ENCODE measurements at regions not wholly inside any gene's neighbourhood (a gene's known extent, or its start where the extent isn't known, plus 50 kb on each side); places are given as distances from the start of the nearest gene placed in this dataset.

DNA sequence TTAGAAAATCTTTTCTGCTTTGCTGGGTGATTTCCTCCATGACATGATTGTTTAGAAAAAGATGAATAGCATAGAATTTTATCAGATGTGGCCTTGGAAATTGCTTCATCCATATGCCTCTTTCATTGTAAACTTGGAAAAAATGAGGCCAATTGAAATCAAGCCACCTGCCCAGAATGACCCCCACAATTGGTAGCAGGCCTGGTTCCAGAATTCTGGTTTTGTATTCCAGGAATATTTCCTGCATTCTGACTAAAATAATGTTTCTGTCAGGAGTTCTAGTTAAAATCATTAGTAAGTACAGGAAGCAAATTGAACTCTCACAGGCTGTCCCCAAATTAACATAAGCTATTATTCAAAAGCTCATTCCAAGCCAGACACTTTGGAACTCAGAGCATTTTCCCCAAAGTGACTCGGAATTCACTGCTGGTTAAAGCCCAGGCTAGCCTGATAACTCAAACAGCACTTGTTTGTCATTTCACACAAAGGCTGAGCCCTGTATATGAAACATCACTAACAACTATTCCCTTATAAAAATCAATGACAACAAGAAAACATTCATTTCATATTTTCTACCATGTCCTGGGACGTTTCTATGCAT lies 75.1 kb upstream of the ADCY2 start:
- intact Hi-C loops (cut with DNase I), result no loop called here
- no peak overlapping the region for H3K4me3 ChIP-seq
- H3K9me3 ChIP-seq (replicated peaks in 1 of 3), result no peaks in the 10 kb centered on the region
- WGBS, 4 donors, result 32 to 40% (median 39%) methylated on average over 2 of the region's 2 CpGs
- no peaks in the 10 kb centered on the region for H3K27me3 ChIP-seq
- H3K36me3 ChIP-seq (replicated peaks in 1 of 2), result no peaks in the 10 kb centered on the region
- H3K27ac ChIP-seq, result no peak overlapping the region
- H3K4me1 ChIP-seq (replicated peaks in 1 of 2), result no peaks in the 10 kb centered on the region
- TF ChIP-seq, protein P1, sequence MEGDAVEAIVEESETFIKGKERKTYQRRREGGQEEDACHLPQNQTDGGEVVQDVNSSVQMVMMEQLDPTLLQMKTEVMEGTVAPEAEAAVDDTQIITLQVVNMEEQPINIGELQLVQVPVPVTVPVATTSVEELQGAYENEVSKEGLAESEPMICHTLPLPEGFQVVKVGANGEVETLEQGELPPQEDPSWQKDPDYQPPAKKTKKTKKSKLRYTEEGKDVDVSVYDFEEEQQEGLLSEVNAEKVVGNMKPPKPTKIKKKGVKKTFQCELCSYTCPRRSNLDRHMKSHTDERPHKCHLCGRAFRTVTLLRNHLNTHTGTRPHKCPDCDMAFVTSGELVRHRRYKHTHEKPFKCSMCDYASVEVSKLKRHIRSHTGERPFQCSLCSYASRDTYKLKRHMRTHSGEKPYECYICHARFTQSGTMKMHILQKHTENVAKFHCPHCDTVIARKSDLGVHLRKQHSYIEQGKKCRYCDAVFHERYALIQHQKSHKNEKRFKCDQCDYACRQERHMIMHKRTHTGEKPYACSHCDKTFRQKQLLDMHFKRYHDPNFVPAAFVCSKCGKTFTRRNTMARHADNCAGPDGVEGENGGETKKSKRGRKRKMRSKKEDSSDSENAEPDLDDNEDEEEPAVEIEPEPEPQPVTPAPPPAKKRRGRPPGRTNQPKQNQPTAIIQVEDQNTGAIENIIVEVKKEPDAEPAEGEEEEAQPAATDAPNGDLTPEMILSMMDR (IDR thresholded peaks at IDR 0.05), result no peak
- TF ChIP-seq POLR2A (IDR thresholded peaks at IDR 0.05), result no peak
- no peak for DNase-seq

DNA sequence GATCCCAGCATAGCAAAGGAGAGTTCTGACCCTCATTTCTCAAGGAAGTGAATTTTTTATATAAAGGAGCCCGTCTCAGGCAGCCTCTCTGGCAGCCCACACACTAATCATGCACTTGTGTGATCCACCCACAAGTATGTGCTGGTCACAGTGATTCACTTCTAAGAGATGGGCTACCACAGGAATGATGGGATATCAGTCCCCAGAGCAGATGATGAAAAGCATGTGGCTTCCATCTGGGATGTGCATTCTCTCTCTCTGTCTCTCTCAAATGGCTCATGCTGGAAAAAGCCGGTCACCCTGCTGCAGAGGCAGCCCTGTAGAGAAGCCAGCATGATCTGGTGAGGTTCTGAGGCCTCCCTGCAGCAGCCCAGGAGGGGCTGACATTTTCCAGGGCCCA lies 74.2 kb upstream of the ADCY2 start:
- no peak for TF ChIP-seq POLR2A (IDR thresholded peaks at IDR 0.05)
- TF ChIP-seq, protein P1 (IDR thresholded peaks at IDR 0.05), result no peak
- intact Hi-C loops (cut with DNase I), result no loop called here
- Histone ChIP-seq H3K27ac (no peak overlapping the region), H3K9me3 (replicated peaks in 1 of 3) (no peaks in the 10 kb centered on the region), H3K36me3 (replicated peaks in 1 of 2) (no peaks in the 10 kb centered on the region), H3K4me3 (no peak overlapping the region), H3K27me3 (no peaks in the 10 kb centered on the region), H3K4me1 (replicated peaks in 1 of 2) (no peaks in the 10 kb centered on the region)
- no peak for DNase-seq
- WGBS, 4 donors, result 54 to 81% (median 75%) methylated on average over 2 of the region's 2 CpGs

GRCh38 chr5:7324919-7325318 lies 71.0 kb upstream of the ADCY2 start:
- intact Hi-C loops (cut with DNase I), result no loop called here
- Histone ChIP-seq H3K4me3 (no peak overlapping the region), H3K9me3 (replicated peaks in 1 of 3) (no peaks in the 10 kb centered on the region), H3K27me3 (no peaks in the 10 kb centered on the region), H3K4me1 (replicated peaks in 1 of 2) (no peaks in the 10 kb centered on the region), H3K27ac (no peak overlapping the region), H3K36me3 (replicated peaks in 1 of 2) (no peaks in the 10 kb centered on the region)
- no peak for TF ChIP-seq POLR2A (IDR thresholded peaks at IDR 0.05)
- TF ChIP-seq, protein P1 (IDR thresholded peaks at IDR 0.05), result no peak
- DNase-seq, result no peak
- WGBS, 4 donors, result 80 to 87% (median 82%) methylated on average over 4 of the region's 4 CpGs

GRCh38 chr5:7325975-7326913 lies 69.7 kb upstream of the ADCY2 start:
- peak in 3 of 7 donors; percentile 16 to 31 (median 16) for DNase-seq
- WGBS, 4 donors, result 83 to 85% (median 84%) methylated on average over 8 of the region's 8 CpGs

More at GRCh38 chr5:7325975-7326913, 69.7 kb upstream of the ADCY2 start:
- no peaks in the 10 kb centered on the region for H3K27me3 ChIP-seq
- intact Hi-C loops (cut with DNase I), result no loop called here
- no peaks in the 10 kb centered on the region for H3K36me3 ChIP-seq (replicated peaks in 1 of 2)
- H3K9me3 ChIP-seq (replicated peaks in 1 of 3), result no peaks in the 10 kb centered on the region
- no peak overlapping the region for H3K27ac ChIP-seq
- TF ChIP-seq, protein P1 (IDR thresholded peaks at IDR 0.05), result no peak
- TF ChIP-seq POLR2A (IDR thresholded peaks at IDR 0.05), result no peak
- no peaks in the 10 kb centered on the region for H3K4me1 ChIP-seq (replicated peaks in 1 of 2)
- no peak overlapping the region for H3K4me3 ChIP-seq
